GM13976 (cell line): ENCODE measurements at regions not wholly inside any gene's neighbourhood (a gene's known extent, or its start where the extent isn't known, plus 50 kb on each side); places are given as distances from the start of the nearest gene placed in this dataset.

Experiments used
- DNase-seq: peaks from one replicate; pipeline ENCODE4 v3.0.0; 2012; ENCODE audit warnings: low spot score
- in situ Hi-C: fragments of 300-500 bp; cut with MboI; formaldehyde crosslinking; loops from one replicate; pipeline ENCODE4 v1.12.0; 2022; ENCODE audit warnings: low sequenced_read_pairs, mixed read lengths, inconsistent platforms; ENCODE audit not compliant: unreplicated experiment
- TF ChIP-seq, protein P1 (sequence below): IDR thresholded peaks from 2 replicates; pipeline ENCODE4 v1.5.1; 2012; ENCODE audit warnings: borderline replicate concordance, mild to moderate bottlenecking; ENCODE audit not compliant: insufficient read depth; ENCODE audit errors: extremely low read depth, missing control alignments, control extremely low read depth

- TF ChIP-seq, protein P1, sequence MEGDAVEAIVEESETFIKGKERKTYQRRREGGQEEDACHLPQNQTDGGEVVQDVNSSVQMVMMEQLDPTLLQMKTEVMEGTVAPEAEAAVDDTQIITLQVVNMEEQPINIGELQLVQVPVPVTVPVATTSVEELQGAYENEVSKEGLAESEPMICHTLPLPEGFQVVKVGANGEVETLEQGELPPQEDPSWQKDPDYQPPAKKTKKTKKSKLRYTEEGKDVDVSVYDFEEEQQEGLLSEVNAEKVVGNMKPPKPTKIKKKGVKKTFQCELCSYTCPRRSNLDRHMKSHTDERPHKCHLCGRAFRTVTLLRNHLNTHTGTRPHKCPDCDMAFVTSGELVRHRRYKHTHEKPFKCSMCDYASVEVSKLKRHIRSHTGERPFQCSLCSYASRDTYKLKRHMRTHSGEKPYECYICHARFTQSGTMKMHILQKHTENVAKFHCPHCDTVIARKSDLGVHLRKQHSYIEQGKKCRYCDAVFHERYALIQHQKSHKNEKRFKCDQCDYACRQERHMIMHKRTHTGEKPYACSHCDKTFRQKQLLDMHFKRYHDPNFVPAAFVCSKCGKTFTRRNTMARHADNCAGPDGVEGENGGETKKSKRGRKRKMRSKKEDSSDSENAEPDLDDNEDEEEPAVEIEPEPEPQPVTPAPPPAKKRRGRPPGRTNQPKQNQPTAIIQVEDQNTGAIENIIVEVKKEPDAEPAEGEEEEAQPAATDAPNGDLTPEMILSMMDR, result no peak
- in situ Hi-C loops, result no loop called here
- DNase-seq, result no peak
These were observed 613.2 kb upstream of the KLF12 start for GRCh38 chr13:74747186-74747955.

DNA sequence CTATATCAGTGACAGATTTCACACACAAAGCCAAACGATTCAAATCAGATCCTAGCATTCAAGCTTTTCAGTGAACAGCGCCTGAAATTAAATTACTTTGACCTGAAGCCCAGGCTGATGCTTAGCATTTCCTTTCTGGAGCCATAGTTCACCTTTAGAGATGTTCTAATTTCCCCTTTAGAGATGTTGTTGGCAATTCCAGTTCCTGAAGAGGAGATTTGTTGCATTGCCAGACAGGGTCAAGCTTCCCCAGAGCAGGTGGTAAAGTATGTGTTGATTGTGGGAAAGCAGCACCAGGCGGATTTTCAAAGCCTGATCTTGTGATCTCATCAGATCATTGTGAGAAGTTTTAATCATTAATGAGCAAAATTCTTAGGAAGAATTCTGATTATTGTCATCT, 609.8 kb upstream of the KLF12 start:
- DNase-seq, result no peak
- in situ Hi-C loops, result no loop called here
- TF ChIP-seq, protein P1, result no peak

DNA sequence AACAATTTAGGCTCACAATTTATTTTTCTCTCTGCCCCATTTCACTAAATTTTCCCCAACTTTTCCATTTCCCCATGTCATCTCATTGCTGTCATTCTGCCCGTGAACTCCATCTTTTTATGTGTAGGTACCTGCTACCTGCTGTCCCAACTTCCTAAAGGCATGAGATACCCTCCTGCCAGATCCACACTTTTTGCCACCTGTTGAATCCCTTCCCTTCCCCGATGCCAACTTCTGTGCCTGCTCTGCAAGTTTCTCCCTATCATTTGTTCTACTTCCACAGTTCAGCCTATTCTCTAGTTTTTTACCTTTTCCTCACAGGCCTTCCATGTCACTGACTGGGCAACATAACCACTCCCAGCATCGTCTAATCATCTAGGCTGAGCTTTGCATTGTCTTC, 607.5 kb upstream of the KLF12 start:
- TF ChIP-seq, protein P1, result no peak
- no peak for DNase-seq
- in situ Hi-C loops, result no loop called here

DNA sequence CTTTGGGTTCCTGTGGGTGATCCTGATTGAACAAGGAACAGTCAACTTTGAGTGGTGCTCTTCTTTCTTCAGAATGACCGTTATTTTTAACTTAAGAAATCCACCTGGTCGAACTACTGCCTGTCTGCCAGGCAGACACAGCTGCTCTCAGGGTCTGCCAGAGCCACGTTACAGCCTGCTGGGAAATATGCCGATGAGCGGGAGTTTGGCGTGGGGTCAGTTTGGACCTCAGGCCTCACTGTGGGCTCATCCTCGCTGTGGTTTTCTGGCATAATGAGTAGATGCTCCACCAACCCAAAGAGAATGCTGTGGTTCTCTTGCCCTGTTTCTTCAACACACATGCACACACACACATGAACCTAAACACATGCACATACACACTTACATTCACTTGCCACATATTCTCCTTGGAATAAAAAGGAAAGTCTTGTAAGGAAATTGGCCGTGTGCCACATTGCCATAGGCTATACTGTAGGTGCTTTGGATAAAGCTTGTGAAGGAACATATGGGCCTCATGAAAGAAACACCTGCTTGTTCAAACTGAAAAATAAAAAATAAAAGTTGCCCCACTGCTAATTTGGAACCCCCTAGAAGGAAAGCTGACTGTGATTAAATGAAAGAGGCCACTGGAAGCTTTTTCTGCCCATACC, 598.7 kb upstream of the KLF12 start:
- TF ChIP-seq, protein P1, result no peak
- DNase-seq, result no peak
- in situ Hi-C loops, result no loop called here

- TF ChIP-seq, protein P1, result no peak
These were observed 597.5 kb upstream of the KLF12 start for GRCh38 chr13:74731731-74732130.

GRCh38 chr13:74730556-74731331, 596.5 kb upstream of the KLF12 start:
- no peak for DNase-seq
- TF ChIP-seq, protein P1, result no peak
- in situ Hi-C loops, result no loop called here

More at GRCh38 chr13:74731731-74732130, 597.5 kb upstream of the KLF12 start:
- in situ Hi-C loops, result no loop called here
- DNase-seq, result no peak
